BLaER1 treated with 17β-estradiol and CSF1 and Interleukin-3, amounts not matched to agents 10 nM and 100 nM (cell line): ENCODE measurements at regions not wholly inside any gene's neighbourhood (a gene's known extent, or its start where the extent isn't known, plus 50 kb on each side); places are given as distances from the start of the nearest gene placed in this dataset.

Experiments used
- H3K27ac ChIP-seq, 11 experiments: shearing (Covaris generic); formaldehyde crosslinking; 2 replicates each; pipeline ENCODE4 v1.8.1; 2022
- H3K27me3 ChIP-seq, 11 experiments: shearing (Covaris generic); formaldehyde crosslinking; 2 replicates each; pipeline ENCODE4 v1.8.1; 2022
- H3K36me3 ChIP-seq, 11 experiments: shearing (Covaris generic); formaldehyde crosslinking; 2 replicates each; pipeline ENCODE4 v1.8.1; 2022
- H3K4me1 ChIP-seq, 10 experiments: shearing (Covaris generic); formaldehyde crosslinking; 2 replicates each; pipeline ENCODE4 v1.8.1; 2022
- H3K4me2 ChIP-seq, 11 experiments: shearing (Covaris generic); formaldehyde crosslinking; 2 replicates each; pipeline ENCODE4 v1.8.1; 2022
- H3K4me3 ChIP-seq, 10 experiments: shearing (Covaris generic); formaldehyde crosslinking; 2 replicates each; pipeline ENCODE4 v1.8.1; 2022
- H3K9ac ChIP-seq, 11 experiments: shearing (Covaris generic); formaldehyde crosslinking; 2 replicates each; pipeline ENCODE4 v1.8.1; 2022
- H3K9me3 ChIP-seq, 11 experiments: shearing (Covaris generic); formaldehyde crosslinking; replicated peaks in 1 of 11; 2 replicates each; pipeline ENCODE4 v1.8.1; 2022
- H4K20me1 ChIP-seq, 11 experiments: shearing (Covaris generic); formaldehyde crosslinking; 2 replicates each; pipeline ENCODE4 v1.8.1; 2022
- Cebpa-rat ChIP-seq, 11 experiments: shearing (Covaris generic); IDR thresholded peaks; 2 replicates each; pipeline ENCODE4 v1.8.1; 2022

- Histone ChIP-seq H3K4me3 (no peak overlapping the region), H3K4me2 (no peak overlapping the region)
Observed at GRCh38 chr2:125424266-125424785, 1231.6 kb upstream of the GYPC start.

GRCh38 chr2:125427721-125428315, 1228.1 kb upstream of the GYPC start:
- no peaks in the 10 kb centered on the region for H3K36me3 ChIP-seq
- TF ChIP-seq Cebpa-rat (IDR thresholded peaks at IDR 0.05), result no peak
- no peaks in the 10 kb centered on the region for H4K20me1 ChIP-seq
- no peak overlapping the region for H3K9ac ChIP-seq
- H3K27me3 ChIP-seq, result no peaks in the 10 kb centered on the region
- no peaks in the 10 kb centered on the region; a peak in 1 of 22 replicates for H3K9me3 ChIP-seq
- no peak overlapping the region for H3K27ac ChIP-seq
- H3K4me1 ChIP-seq, result peaks cover 0 to 15% (median 9%) of the 10 kb centered on the region in 10 experiments; a peak in 8 of 20 replicates
- H3K4me2 ChIP-seq, result peak overlapping the region in 5 of 11 experiments; percentile 8 to 28 (median 13); a peak in 6 of 22 replicates
- no peak overlapping the region for H3K4me3 ChIP-seq

More at GRCh38 chr2:125424266-125424785, 1231.6 kb upstream of the GYPC start:
- no peaks in the 10 kb centered on the region for H3K27me3 ChIP-seq
- no peak for TF ChIP-seq Cebpa-rat (IDR thresholded peaks at IDR 0.05)
- no peaks in the 10 kb centered on the region for H4K20me1 ChIP-seq
- H3K36me3 ChIP-seq, result no peaks in the 10 kb centered on the region
- no peak overlapping the region for H3K9ac ChIP-seq
- H3K27ac ChIP-seq, result no peak overlapping the region
- peaks cover 0 to 13% (median 6%) of the 10 kb centered on the region in 11 experiments; a peak in 10 of 22 replicates for H3K9me3 ChIP-seq
- peaks cover 0 to 15% (median 9%) of the 10 kb centered on the region in 10 experiments; a peak in 8 of 20 replicates for H3K4me1 ChIP-seq

GRCh38 chr2:125444106-125444505, 1211.9 kb upstream of the GYPC start:
- H3K4me1 ChIP-seq, result no peaks in the 10 kb centered on the region; a peak in 1 of 20 replicates
- no peaks in the 10 kb centered on the region for H4K20me1 ChIP-seq
- no peak overlapping the region for H3K27ac ChIP-seq
- no peak overlapping the region for H3K4me2 ChIP-seq
- H3K4me3 ChIP-seq, result no peak overlapping the region
- no peak overlapping the region for H3K9ac ChIP-seq
- no peaks in the 10 kb centered on the region for H3K36me3 ChIP-seq
- no peaks in the 10 kb centered on the region for H3K27me3 ChIP-seq
- no peaks in the 10 kb centered on the region for H3K9me3 ChIP-seq
- TF ChIP-seq Cebpa-rat (IDR thresholded peaks at IDR 0.05), result no peak

- Histone ChIP-seq H3K4me1 (no peaks in the 10 kb centered on the region; a peak in 1 of 20 replicates), H4K20me1 (no peaks in the 10 kb centered on the region), H3K4me2 (no peak overlapping the region), H3K9me3 (no peaks in the 10 kb centered on the region), H3K27ac (no peak overlapping the region), H3K4me3 (no peak overlapping the region), H3K27me3 (no peaks in the 10 kb centered on the region), H3K9ac (no peak overlapping the region), H3K36me3 (no peaks in the 10 kb centered on the region)
- TF ChIP-seq Cebpa-rat (IDR thresholded peaks at IDR 0.05), result no peak
Observed at GRCh38 chr2:125445495-125445894, 1210.5 kb upstream of the GYPC start.

- H3K4me2 ChIP-seq, result no peak overlapping the region
- H3K4me1 ChIP-seq, result no peaks in the 10 kb centered on the region; a peak in 1 of 20 replicates
- no peaks in the 10 kb centered on the region for H3K36me3 ChIP-seq
- TF ChIP-seq Cebpa-rat (IDR thresholded peaks at IDR 0.05), result no peak
- H4K20me1 ChIP-seq, result no peaks in the 10 kb centered on the region
- no peak overlapping the region for H3K9ac ChIP-seq
- H3K27ac ChIP-seq, result no peak overlapping the region
- H3K4me3 ChIP-seq, result no peak overlapping the region
- H3K27me3 ChIP-seq, result no peaks in the 10 kb centered on the region
- no peaks in the 10 kb centered on the region for H3K9me3 ChIP-seq
Observed at GRCh38 chr2:125450092-125450491, 1205.9 kb upstream of the GYPC start.

DNA sequence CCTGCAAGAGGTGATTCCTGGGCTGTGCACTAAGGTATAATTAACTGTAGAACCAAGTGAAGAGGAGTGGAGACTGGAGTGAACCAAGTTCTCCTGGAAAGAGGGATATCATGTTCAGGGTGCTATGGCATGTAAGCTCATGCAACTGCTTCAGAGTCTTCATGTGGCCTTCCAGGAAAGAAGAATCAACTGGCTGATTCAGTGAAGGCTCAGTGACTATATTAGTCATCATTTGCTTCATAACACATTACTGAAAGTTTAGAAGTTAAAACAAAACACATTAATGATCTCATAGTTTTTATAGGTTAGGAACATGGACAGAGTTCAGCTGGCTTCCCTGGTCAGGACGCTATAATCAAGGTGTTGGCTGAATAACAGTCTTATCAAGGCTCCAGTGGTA, 1200.8 kb upstream of the GYPC start:
- no peaks in the 10 kb centered on the region for H3K9me3 ChIP-seq
- no peak for TF ChIP-seq Cebpa-rat (IDR thresholded peaks at IDR 0.05)
- no peaks in the 10 kb centered on the region for H3K36me3 ChIP-seq
- no peak overlapping the region for H3K9ac ChIP-seq
- no peaks in the 10 kb centered on the region for H4K20me1 ChIP-seq
- H3K27me3 ChIP-seq, result no peaks in the 10 kb centered on the region
- no peak overlapping the region for H3K4me2 ChIP-seq
- no peak overlapping the region for H3K4me3 ChIP-seq
- no peaks in the 10 kb centered on the region for H3K4me1 ChIP-seq
- H3K27ac ChIP-seq, result no peak overlapping the region

DNA sequence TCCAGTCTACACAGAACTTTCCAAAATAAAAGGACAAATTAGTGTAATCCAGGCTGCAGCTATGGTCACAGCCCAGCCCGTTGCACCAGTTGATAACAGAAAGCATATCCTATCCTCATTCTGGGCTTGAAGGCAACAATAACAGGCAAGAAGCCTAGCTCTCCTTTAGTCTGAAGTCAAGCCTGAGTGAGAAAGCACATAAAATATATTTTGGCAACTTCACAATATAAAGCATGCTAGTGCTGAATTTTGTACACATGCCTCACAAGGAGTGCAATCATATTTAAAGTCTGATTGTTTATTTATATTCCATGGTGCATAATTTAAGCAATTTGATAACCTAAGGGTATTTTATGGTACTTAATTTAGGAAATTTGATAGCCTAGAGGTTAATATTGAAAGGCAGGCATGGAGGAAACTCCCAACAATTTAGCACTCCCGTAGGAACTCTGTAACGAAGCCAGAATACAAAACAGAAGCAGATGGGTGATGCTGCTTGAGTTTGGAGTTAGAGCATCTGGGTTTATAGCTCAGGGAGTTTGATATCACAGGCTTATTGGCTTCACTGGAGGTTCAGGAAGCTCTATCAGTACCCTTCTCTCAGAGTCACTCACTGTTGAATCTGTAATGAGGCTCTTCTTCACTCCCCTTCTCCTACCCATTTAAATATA, 1199.1 kb upstream of the GYPC start:
- Histone ChIP-seq H4K20me1 (no peaks in the 10 kb centered on the region), H3K27me3 (no peaks in the 10 kb centered on the region), H3K4me3 (no peak overlapping the region), H3K4me1 (no peaks in the 10 kb centered on the region), H3K36me3 (no peaks in the 10 kb centered on the region), H3K27ac (no peak overlapping the region), H3K4me2 (no peak overlapping the region), H3K9me3 (no peaks in the 10 kb centered on the region), H3K9ac (no peak overlapping the region)
- no peak for TF ChIP-seq Cebpa-rat (IDR thresholded peaks at IDR 0.05)

GRCh38 chr2:125471963-125472362, 1184.0 kb upstream of the GYPC start:
- H3K36me3 ChIP-seq, result no peaks in the 10 kb centered on the region
- no peaks in the 10 kb centered on the region for H3K4me1 ChIP-seq
- no peaks in the 10 kb centered on the region for H4K20me1 ChIP-seq
- peaks cover 0 to 3% (median 0%) of the 10 kb centered on the region in 11 experiments; a peak in 2 of 22 replicates for H3K9me3 ChIP-seq
- no peak overlapping the region for H3K4me3 ChIP-seq
- H3K4me2 ChIP-seq, result no peak overlapping the region
- no peaks in the 10 kb centered on the region for H3K27me3 ChIP-seq
- H3K27ac ChIP-seq, result no peak overlapping the region
- H3K9ac ChIP-seq, result no peak overlapping the region
- no peak for TF ChIP-seq Cebpa-rat (IDR thresholded peaks at IDR 0.05)

GRCh38 chr2:125479143-125479636, 1176.8 kb upstream of the GYPC start:
- Histone ChIP-seq H3K27me3 (no peaks in the 10 kb centered on the region), H3K9me3 (peaks cover 8 to 16% (median 13%) of the 10 kb centered on the region in 11 experiments; a peak in 18 of 22 replicates), H3K27ac (no peak overlapping the region), H3K9ac (no peak overlapping the region), H3K4me1 (no peaks in the 10 kb centered on the region), H3K4me2 (no peak overlapping the region), H3K36me3 (no peaks in the 10 kb centered on the region), H4K20me1 (no peaks in the 10 kb centered on the region), H3K4me3 (no peak overlapping the region)
- no peak for TF ChIP-seq Cebpa-rat (IDR thresholded peaks at IDR 0.05)
